ENCODE measurements at regions not wholly inside any gene's neighbourhood (a gene's known extent, or its start where the extent isn't known, plus 50 kb on each side); places are given as distances from the start of the nearest gene placed in this dataset.

DNA sequence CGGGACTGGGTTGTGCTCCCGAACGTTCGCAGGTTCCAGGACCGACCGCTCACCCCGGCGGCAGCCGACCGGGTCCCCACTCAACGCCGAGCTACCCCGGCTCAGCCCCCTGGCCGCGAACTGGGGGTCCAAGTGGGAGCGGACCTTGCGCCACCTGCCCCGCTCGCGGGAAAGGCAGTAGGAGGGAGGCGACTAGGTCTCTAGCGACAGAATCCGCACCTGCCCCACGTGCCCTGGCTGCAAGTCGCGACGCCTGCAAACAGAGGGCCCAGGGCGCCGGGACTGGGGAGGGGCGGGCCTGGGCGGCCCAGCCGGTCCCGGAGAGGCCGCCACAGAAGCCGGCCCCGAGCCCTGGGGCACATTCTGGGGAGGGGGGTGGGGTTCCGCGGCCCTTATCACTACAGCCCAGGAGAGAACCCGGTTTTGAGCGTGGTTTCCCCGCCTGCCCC, 239.2 kb upstream of the CPNE8 start:
- Histone ChIP-seq H3K27me3 (ENCODE audit: insufficient read depth in 3 of 3, low read length in 2 of 3) (peaks cover 0 to 38% (median 11%) of the 10 kb centered on the region in 3 donors), H3K36me3 (ENCODE audit: insufficient read depth in 1 of 2, low read depth in 1 of 2) (no peaks in the 10 kb centered on the region), H3K4me1 (no peaks in the 10 kb centered on the region), H3K4me3 (no peak overlapping the region), H3K27ac (no peak overlapping the region), H3K9me3 (peaks cover 3% of the 10 kb centered on the region)
- ATAC-seq (no peak), DNase-seq (peak in 1 of 2 donors; percentile 40)
- intact Hi-C loops (cut with DNase I) = no loop called here
- WGBS, 3 donors = 12 to 16% (median 13%) methylated on average over 34 to 41 of the region's 41 CpGs
- TF ChIP-seq, protein P1, sequence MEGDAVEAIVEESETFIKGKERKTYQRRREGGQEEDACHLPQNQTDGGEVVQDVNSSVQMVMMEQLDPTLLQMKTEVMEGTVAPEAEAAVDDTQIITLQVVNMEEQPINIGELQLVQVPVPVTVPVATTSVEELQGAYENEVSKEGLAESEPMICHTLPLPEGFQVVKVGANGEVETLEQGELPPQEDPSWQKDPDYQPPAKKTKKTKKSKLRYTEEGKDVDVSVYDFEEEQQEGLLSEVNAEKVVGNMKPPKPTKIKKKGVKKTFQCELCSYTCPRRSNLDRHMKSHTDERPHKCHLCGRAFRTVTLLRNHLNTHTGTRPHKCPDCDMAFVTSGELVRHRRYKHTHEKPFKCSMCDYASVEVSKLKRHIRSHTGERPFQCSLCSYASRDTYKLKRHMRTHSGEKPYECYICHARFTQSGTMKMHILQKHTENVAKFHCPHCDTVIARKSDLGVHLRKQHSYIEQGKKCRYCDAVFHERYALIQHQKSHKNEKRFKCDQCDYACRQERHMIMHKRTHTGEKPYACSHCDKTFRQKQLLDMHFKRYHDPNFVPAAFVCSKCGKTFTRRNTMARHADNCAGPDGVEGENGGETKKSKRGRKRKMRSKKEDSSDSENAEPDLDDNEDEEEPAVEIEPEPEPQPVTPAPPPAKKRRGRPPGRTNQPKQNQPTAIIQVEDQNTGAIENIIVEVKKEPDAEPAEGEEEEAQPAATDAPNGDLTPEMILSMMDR (IDR thresholded peaks at IDR 0.05) = no peak

DNA sequence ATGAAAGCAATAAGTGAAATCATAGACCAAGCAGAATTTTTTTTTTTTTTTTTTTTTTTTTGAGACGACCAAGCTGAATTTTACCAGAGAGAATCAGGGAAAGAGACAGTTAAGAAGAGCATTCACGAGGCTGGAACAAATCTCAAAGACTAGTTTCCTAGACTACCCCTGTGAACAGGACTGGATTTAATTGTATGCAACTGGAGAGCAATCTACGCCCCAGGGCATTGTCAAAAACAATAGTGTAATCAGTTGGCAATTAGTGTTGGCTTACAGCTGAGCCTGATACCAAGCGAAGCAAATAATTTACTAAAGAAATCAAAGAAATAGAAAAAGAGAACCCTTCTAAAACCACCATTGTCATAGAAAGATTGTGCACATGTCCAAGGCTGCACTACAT, 232.9 kb upstream of the CPNE8 start:
- ATAC-seq (no peak), DNase-seq (no peak)
- Histone ChIP-seq H3K4me3 (no peak overlapping the region), H3K36me3 (ENCODE audit: insufficient read depth in 1 of 2, low read depth in 1 of 2) (no peaks in the 10 kb centered on the region), H3K9me3 (no peaks in the 10 kb centered on the region), H3K27me3 (ENCODE audit: insufficient read depth in 3 of 3, low read length in 2 of 3) (peaks cover 0 to 5% (median 0%) of the 10 kb centered on the region in 3 donors), H3K4me1 (no peaks in the 10 kb centered on the region), H3K27ac (no peak overlapping the region)
- 67 to 75% (median 72%) methylated on average over 4 of the region's 4 CpGs for WGBS, 3 donors
- intact Hi-C loops (cut with DNase I) = no loop called here
- TF ChIP-seq, protein P1 (IDR thresholded peaks at IDR 0.05) = no peak

DNA sequence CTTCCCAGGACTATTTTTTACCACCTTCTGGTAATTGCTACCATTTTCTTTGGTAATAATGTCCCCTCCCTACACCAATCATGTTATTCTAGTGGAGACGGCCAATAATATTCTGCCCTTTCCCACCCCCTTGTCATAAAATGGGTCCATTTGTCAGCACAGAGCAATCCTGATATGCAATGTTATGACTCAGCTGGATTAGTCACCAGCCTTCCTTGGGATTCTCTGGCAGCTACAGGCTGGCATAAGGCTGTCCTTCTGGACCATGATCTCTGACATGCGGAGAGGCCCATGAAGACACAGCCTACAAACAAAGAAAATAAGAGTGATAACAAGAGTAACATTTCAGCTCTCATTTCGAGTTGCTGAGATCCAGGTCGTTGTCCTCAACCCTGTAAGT, 222.0 kb upstream of the CPNE8 start:
- intact Hi-C loops (cut with DNase I) = no loop called here
- Histone ChIP-seq H3K36me3 (ENCODE audit: insufficient read depth in 1 of 2, low read depth in 1 of 2) (no peaks in the 10 kb centered on the region), H3K27me3 (ENCODE audit: insufficient read depth in 3 of 3, low read length in 2 of 3) (no peaks in the 10 kb centered on the region), H3K9me3 (no peaks in the 10 kb centered on the region), H3K4me3 (no peak overlapping the region), H3K4me1 (no peaks in the 10 kb centered on the region), H3K27ac (no peak overlapping the region)
- TF ChIP-seq, protein P1 (IDR thresholded peaks at IDR 0.05) = no peak
- ATAC-seq (no peak), DNase-seq (no peak)
- 67 to 69% (median 69%) methylated on average over 4 of the region's 4 CpGs for WGBS, 3 donors

DNA sequence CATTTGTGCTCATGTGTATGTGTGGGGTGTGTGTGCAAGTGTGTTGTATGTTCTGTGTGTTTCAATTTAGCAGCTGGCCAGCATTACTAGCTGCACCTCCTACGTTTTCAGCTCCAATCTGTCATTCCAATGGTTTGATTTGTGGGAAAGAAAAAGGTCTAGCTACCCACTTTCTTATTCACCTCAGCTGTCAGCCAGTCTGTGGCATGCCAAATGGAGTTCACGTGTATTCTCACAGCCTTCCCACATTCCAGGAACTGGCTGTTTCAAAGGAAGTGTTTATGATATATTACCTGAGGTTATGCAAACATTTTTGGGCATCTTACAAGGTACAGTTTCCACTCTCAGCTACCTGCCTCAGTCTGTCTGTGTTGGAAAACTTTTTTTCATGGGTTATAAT, 220.2 kb upstream of the CPNE8 start:
- intact Hi-C loops (cut with DNase I) = no loop called here
- H3K4me3 ChIP-seq = no peak overlapping the region
- DNase-seq (no peak), ATAC-seq (no peak)
- TF ChIP-seq, protein P1 (IDR thresholded peaks at IDR 0.05) = no peak
- H3K9me3 ChIP-seq = no peaks in the 10 kb centered on the region
- no peaks in the 10 kb centered on the region for H3K4me1 ChIP-seq
- no peak overlapping the region for H3K27ac ChIP-seq
- H3K27me3 ChIP-seq (ENCODE audit: insufficient read depth in 3 of 3, low read length in 2 of 3) = no peaks in the 10 kb centered on the region
- WGBS, 3 donors = 8 to 25% (median 18%) methylated on average over 2 of the region's 2 CpGs
- H3K36me3 ChIP-seq (ENCODE audit: insufficient read depth in 1 of 2, low read depth in 1 of 2) = no peaks in the 10 kb centered on the region

DNA sequence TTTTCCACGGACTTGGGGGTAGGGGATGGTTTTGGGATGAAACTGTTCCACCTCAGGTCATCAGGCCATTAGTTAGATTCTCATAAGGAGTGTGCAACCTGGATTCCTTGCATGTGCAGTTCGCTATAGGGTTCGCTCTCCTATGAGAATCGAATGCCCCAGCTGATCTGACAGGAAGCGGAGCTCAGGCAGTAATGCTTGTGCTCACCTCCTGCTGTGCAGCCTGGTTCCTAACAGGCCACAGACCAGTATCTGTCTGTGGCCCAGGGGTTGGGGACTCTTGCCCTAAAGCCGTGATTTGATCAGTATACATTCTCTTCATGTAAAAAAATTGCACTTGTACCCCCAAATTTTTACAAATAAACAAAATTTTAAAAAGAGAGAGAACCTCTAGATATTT, 219.4 kb upstream of the CPNE8 start:
- ATAC-seq (no peak), DNase-seq (peak in 1 of 2 donors; percentile 43)
- Histone ChIP-seq H3K36me3 (ENCODE audit: insufficient read depth in 1 of 2, low read depth in 1 of 2) (no peaks in the 10 kb centered on the region), H3K4me3 (no peak overlapping the region), H3K4me1 (no peaks in the 10 kb centered on the region), H3K27ac (no peak overlapping the region), H3K27me3 (ENCODE audit: insufficient read depth in 3 of 3, low read length in 2 of 3) (no peaks in the 10 kb centered on the region), H3K9me3 (no peaks in the 10 kb centered on the region)
- TF ChIP-seq, protein P1 (IDR thresholded peaks at IDR 0.05) = no peak
- 83 to 89% (median 84%) methylated on average over 6 of the region's 6 CpGs for WGBS, 3 donors
- intact Hi-C loops (cut with DNase I) = no loop called here

All from psoas muscle (tissue), 7 donors.